ENCODE measurements at regions not wholly inside any gene's neighbourhood (a gene's known extent, or its start where the extent isn't known, plus 50 kb on each side); places are given as distances from the start of the nearest gene placed in this dataset.

- no peak for DNase-seq (ENCODE audit: low read depth in 2 of 2)
- Histone ChIP-seq H2AFZ (ENCODE audit: low read length) (no peak overlapping the region), H3K4me2 (ENCODE audit: extremely low read depth, insufficient read depth, low read length) (no peak overlapping the region), H3K4me1 (ENCODE audit: control insufficient read depth, extremely low read depth, insufficient read depth, low read length) (peaks cover 4% of the 10 kb centered on the region), H3K36me3 (ENCODE audit: control insufficient read depth, insufficient read depth, low read length) (no peaks in the 10 kb centered on the region), H3K27me3 (ENCODE audit: control insufficient read depth, insufficient read depth, low read length) (peaks cover 19% of the 10 kb centered on the region), H3K9ac (ENCODE audit: insufficient read depth, low read length) (no peak overlapping the region), H3K4me3 (replicated peaks in 1 of 4; ENCODE audit: control extremely low read depth in 1 of 4, insufficient read depth in 1 of 4, low read depth in 3 of 4, low read length in 4 of 4) (no peak overlapping the region), H3K9me3 (ENCODE audit: control insufficient read depth, insufficient read depth, low read depth, low read length) (no peaks in the 10 kb centered on the region), H3K27ac (ENCODE audit: insufficient read depth, low read length) (no peak overlapping the region), H4K20me1 (ENCODE audit: control insufficient read depth, extremely low read depth, insufficient read depth, low read length) (no peaks in the 10 kb centered on the region), H3K79me2 (ENCODE audit: control insufficient read depth, insufficient read depth, low read length) (no peaks in the 10 kb centered on the region)
- no peak for TF ChIP-seq CTCF (conservative IDR thresholded peaks at IDR 0.05 in 1 of 2, IDR thresholded peaks at IDR 0.05 in 1 of 2; ENCODE audit: low read depth in 1 of 2, low read length in 2 of 2)
- no peak for TF ChIP-seq EZH2 (IDR thresholded peaks at IDR 0.05; ENCODE audit: low read length, missing control alignments)
These were observed 53.7 kb downstream of the CAMK2N1 start for GRCh38 chr1:20432341-20432740.

GRCh38 chr1:20431176-20431460 lies 54.9 kb downstream of the CAMK2N1 start:
- Histone ChIP-seq H3K9ac (ENCODE audit: insufficient read depth, low read length) (no peak overlapping the region), H2AFZ (ENCODE audit: low read length) (no peak overlapping the region), H3K36me3 (ENCODE audit: control insufficient read depth, insufficient read depth, low read length) (no peaks in the 10 kb centered on the region), H4K20me1 (ENCODE audit: control insufficient read depth, extremely low read depth, insufficient read depth, low read length) (no peaks in the 10 kb centered on the region), H3K4me2 (ENCODE audit: extremely low read depth, insufficient read depth, low read length) (no peak overlapping the region), H3K79me2 (ENCODE audit: control insufficient read depth, insufficient read depth, low read length) (no peaks in the 10 kb centered on the region), H3K4me3 (replicated peaks in 1 of 4; ENCODE audit: control extremely low read depth in 1 of 4, insufficient read depth in 1 of 4, low read depth in 3 of 4, low read length in 4 of 4) (no peak overlapping the region), H3K9me3 (ENCODE audit: control insufficient read depth, insufficient read depth, low read depth, low read length) (no peaks in the 10 kb centered on the region), H3K27ac (ENCODE audit: insufficient read depth, low read length) (no peak overlapping the region), H3K4me1 (ENCODE audit: control insufficient read depth, extremely low read depth, insufficient read depth, low read length) (peaks cover 12% of the 10 kb centered on the region), H3K27me3 (ENCODE audit: control insufficient read depth, insufficient read depth, low read length) (peaks cover 12% of the 10 kb centered on the region)
- no peak for TF ChIP-seq EZH2 (IDR thresholded peaks at IDR 0.05; ENCODE audit: low read length, missing control alignments)
- TF ChIP-seq CTCF (conservative IDR thresholded peaks at IDR 0.05 in 1 of 2, IDR thresholded peaks at IDR 0.05 in 1 of 2; ENCODE audit: low read depth in 1 of 2, low read length in 2 of 2), result no peak
- no peak for DNase-seq (ENCODE audit: low read depth in 2 of 2)

DNA sequence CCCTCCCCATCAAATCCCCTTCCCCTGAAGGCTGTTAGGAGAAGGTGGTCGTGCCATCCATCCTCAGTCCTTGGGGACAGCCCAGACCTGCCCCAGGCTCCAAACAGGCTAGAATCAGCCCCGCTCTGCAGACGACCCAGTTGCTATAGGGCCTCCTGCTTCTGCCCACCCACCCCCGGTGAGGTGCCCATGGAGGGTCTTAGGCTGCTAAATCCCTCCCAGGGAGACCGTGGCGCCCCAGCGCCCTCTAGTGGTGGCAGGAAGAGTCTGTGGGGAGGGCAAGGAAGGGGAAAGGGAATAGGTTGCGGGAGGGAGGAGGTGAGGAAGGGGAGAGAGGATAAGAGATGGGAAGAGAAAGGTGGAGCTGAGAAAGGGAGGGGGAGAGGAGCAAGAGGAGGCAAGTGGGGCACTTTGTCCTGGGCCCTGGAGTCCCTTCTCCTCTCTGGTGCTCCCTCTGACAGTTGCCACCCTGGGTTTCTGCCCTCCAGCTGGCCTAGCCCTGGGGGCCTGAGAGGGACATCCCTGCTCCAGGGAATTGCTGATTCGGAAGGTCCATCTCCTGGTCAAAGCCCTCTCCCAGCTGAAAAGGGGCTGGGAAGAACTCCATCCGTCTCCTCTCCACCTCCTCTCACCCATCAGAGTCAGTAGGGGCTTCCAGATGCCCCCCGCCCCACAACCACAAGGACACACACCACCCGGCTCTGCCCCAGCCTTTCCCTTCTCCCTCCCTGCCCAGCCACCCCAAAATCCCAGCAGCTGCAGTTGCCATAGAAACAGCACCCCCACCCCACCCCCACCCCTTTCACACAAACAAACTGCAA lies 55.4 kb downstream of the CAMK2N1 start:
- no peak overlapping the region for H3K27ac ChIP-seq (ENCODE audit: insufficient read depth, low read length)
- no peaks in the 10 kb centered on the region for H3K36me3 ChIP-seq (ENCODE audit: control insufficient read depth, insufficient read depth, low read length)
- H3K4me2 ChIP-seq (ENCODE audit: extremely low read depth, insufficient read depth, low read length), result no peak overlapping the region
- TF ChIP-seq EZH2 (IDR thresholded peaks at IDR 0.05; ENCODE audit: low read length, missing control alignments) (no peak), CTCF (conservative IDR thresholded peaks at IDR 0.05 in 1 of 2, IDR thresholded peaks at IDR 0.05 in 1 of 2; ENCODE audit: low read depth in 1 of 2, low read length in 2 of 2) (peak; percentile 78 to 87)
- H2AFZ ChIP-seq (ENCODE audit: low read length), result no peak overlapping the region
- H4K20me1 ChIP-seq (ENCODE audit: control insufficient read depth, extremely low read depth, insufficient read depth, low read length), result no peaks in the 10 kb centered on the region
- H3K27me3 ChIP-seq (ENCODE audit: control insufficient read depth, insufficient read depth, low read length), result peaks cover 7% of the 10 kb centered on the region
- H3K79me2 ChIP-seq (ENCODE audit: control insufficient read depth, insufficient read depth, low read length), result no peaks in the 10 kb centered on the region
- peak in 1 of 2 donors; percentile 37 for DNase-seq (ENCODE audit: low read depth in 2 of 2)
- no peaks in the 10 kb centered on the region for H3K9me3 ChIP-seq (ENCODE audit: control insufficient read depth, insufficient read depth, low read depth, low read length)
- H3K4me3 ChIP-seq (replicated peaks in 1 of 4; ENCODE audit: control extremely low read depth in 1 of 4, insufficient read depth in 1 of 4, low read depth in 3 of 4, low read length in 4 of 4), result no peak overlapping the region
- H3K4me1 ChIP-seq (ENCODE audit: control insufficient read depth, extremely low read depth, insufficient read depth, low read length), result peaks cover 12% of the 10 kb centered on the region
- H3K9ac ChIP-seq (ENCODE audit: insufficient read depth, low read length), result no peak overlapping the region

All from fibroblast of lung (primary cell).